Liver (tissue), 8 donors: ENCODE measurements at regions not wholly inside any gene's neighbourhood (a gene's known extent, or its start where the extent isn't known, plus 50 kb on each side); places are given as distances from the start of the nearest gene placed in this dataset.

Source experiments
- DNase-seq: peaks from one replicate; pipeline ENCODE4 v3.0.0-alpha.2; 2017; ENCODE audit warnings: low spot score
- H3K27ac ChIP-seq, 2 donors: one replicate each; pipeline ENCODE4 v1.7.0; 2013; ENCODE audit warnings: inconsistent platforms in 2 of 2, low read length in 2 of 2, control low read depth in 1 of 2, low read depth in 1 of 2, mild to moderate bottlenecking in 1 of 2
- H3K27me3 ChIP-seq, 4 donors: one replicate each; pipeline versions ENCODE4 v1.6.1 to v1.7.0; 2013; ENCODE audit warnings: low read length in 3 of 4, inconsistent platforms in 1 of 4, mild to moderate bottlenecking in 1 of 4, moderate library complexity in 1 of 4; ENCODE audit not compliant: control insufficient read depth in 4 of 4, insufficient read depth in 4 of 4
- H3K36me3 ChIP-seq, 4 donors: one replicate each; pipeline versions ENCODE4 v1.6.1 to v1.7.0; 2013; ENCODE audit warnings: low read length in 3 of 4, mild to moderate bottlenecking in 3 of 4, low read depth in 1 of 4, moderate library complexity in 1 of 4; ENCODE audit not compliant: control insufficient read depth in 4 of 4, insufficient read depth in 3 of 4
- H3K4me1 ChIP-seq, 4 donors: one replicate each; pipeline versions ENCODE4 v1.6.1 to v1.7.0; 2013; ENCODE audit warnings: low read length in 3 of 4, mild to moderate bottlenecking in 3 of 4, moderate library complexity in 1 of 4; ENCODE audit not compliant: control insufficient read depth in 4 of 4, insufficient read depth in 4 of 4
- H3K4me3 ChIP-seq, 3 donors: one replicate each; pipeline versions ENCODE4 v1.6.1 to v1.7.0; 2013; ENCODE audit warnings: low read length in 3 of 3, control low read depth in 1 of 3, low read depth in 1 of 3, mild to moderate bottlenecking in 1 of 3
- H3K9ac ChIP-seq, 2 donors: one replicate each; pipeline ENCODE4 v1.7.0; 2013; ENCODE audit warnings: low read length in 2 of 2, mild to moderate bottlenecking in 2 of 2, moderate library complexity in 2 of 2, control low read depth in 1 of 2, low read depth in 1 of 2
- H3K9me3 ChIP-seq, 4 donors: one replicate each; pipeline versions ENCODE4 v1.6.1 to v1.7.0; 2013; ENCODE audit warnings: low read length in 3 of 4; ENCODE audit not compliant: control insufficient read depth in 4 of 4
- EGR1 ChIP-seq, 2 donors: IDR thresholded peaks; 2 replicates each; pipeline ENCODE4 v1.6.1; 2016 to 2018; ENCODE audit warnings: antibody characterized with exemption in 2 of 2, low read depth in 2 of 2
- FOXA1 ChIP-seq: IDR thresholded peaks from 2 replicates; pipeline ENCODE4 v1.6.1; 2016; ENCODE audit warnings: antibody characterized with exemption
- FOXA2 ChIP-seq: IDR thresholded peaks from 2 replicates; pipeline ENCODE4 v1.6.1; 2016; ENCODE audit warnings: antibody characterized with exemption
- GABPA ChIP-seq, 2 donors: IDR thresholded peaks in 1 of 2; conservative IDR thresholded peaks in 1 of 2; 2 replicates each; pipeline ENCODE4 v1.6.1; 2016; ENCODE audit warnings: antibody characterized with exemption in 2 of 2, mild to moderate bottlenecking in 1 of 2, moderate library complexity in 1 of 2
- HNF4A ChIP-seq, 2 donors: conservative IDR thresholded peaks; 2 replicates each; pipeline ENCODE4 v1.6.1; 2016; ENCODE audit warnings: antibody characterized with exemption in 2 of 2, mild to moderate bottlenecking in 2 of 2
- HNF4G ChIP-seq: IDR thresholded peaks from 2 replicates; pipeline ENCODE4 v1.6.1; 2016; ENCODE audit warnings: antibody characterized with exemption
- JUND ChIP-seq, 2 donors: IDR thresholded peaks; 2 replicates each; pipeline ENCODE4 v1.6.1; 2016; ENCODE audit warnings: antibody characterized with exemption in 2 of 2
- NR2F2 ChIP-seq: IDR thresholded peaks from 2 replicates; pipeline ENCODE4 v1.6.1; 2016; ENCODE audit warnings: antibody characterized with exemption
- RAD21 ChIP-seq, 2 donors: IDR thresholded peaks; 2 replicates each; pipeline ENCODE4 v1.6.1; 2016; ENCODE audit warnings: antibody characterized with exemption in 2 of 2, mild to moderate bottlenecking in 2 of 2
- RXRA ChIP-seq, 2 donors: IDR thresholded peaks; 2 replicates each; pipeline ENCODE4 v1.6.1; 2017 to 2018; ENCODE audit warnings: antibody characterized with exemption in 2 of 2, mild to moderate bottlenecking in 1 of 2
- SP1 ChIP-seq: IDR thresholded peaks from 2 replicates; pipeline ENCODE4 v1.6.1; 2018; ENCODE audit warnings: antibody characterized with exemption, mild to moderate bottlenecking
- TAF1 ChIP-seq: conservative IDR thresholded peaks from 2 replicates; pipeline ENCODE4 v1.6.1; 2016; ENCODE audit warnings: antibody characterized with exemption, mild to moderate bottlenecking
- YY1 ChIP-seq: IDR thresholded peaks from 2 replicates; pipeline ENCODE4 v1.6.1; 2016; ENCODE audit warnings: antibody characterized with exemption, mild to moderate bottlenecking
- WGBS: extraction: QIAGEN DNeasy Blood & Tissue Kit; methylation state at CpG from one replicate; pipeline ENCODE4 v1.1.7; 2013; 5-methylcytosine and 5-hydroxymethylcytosine counted together
- TF ChIP-seq, protein P1 (sequence below): IDR thresholded peaks from 2 replicates; pipeline ENCODE4 v1.6.1; 2016; ENCODE audit warnings: antibody characterized with exemption
- TF ChIP-seq, protein P2 (sequence below): IDR thresholded peaks from 2 replicates; pipeline ENCODE4 v1.6.1; 2016; ENCODE audit warnings: antibody characterized with exemption, mild to moderate bottlenecking
- TF ChIP-seq, protein P3 (sequence below): fragments of 150-350 bp; IDR thresholded peaks from 2 replicates; pipeline ENCODE4 v1.5.1; 2017; ENCODE audit warnings: improper control_type of control experiment, low read depth, low read length; ENCODE audit not compliant: missing input control
- TF ChIP-seq, protein P4 (sequence below): IDR thresholded peaks from 2 replicates; pipeline ENCODE4 v1.6.1; 2016; ENCODE audit warnings: antibody characterized with exemption
- donor health status: healthy.
- donor health status: healthy.
- donor health status: healthy.
- donor health status: healthy.
- donor health status: healthy.

DNA sequence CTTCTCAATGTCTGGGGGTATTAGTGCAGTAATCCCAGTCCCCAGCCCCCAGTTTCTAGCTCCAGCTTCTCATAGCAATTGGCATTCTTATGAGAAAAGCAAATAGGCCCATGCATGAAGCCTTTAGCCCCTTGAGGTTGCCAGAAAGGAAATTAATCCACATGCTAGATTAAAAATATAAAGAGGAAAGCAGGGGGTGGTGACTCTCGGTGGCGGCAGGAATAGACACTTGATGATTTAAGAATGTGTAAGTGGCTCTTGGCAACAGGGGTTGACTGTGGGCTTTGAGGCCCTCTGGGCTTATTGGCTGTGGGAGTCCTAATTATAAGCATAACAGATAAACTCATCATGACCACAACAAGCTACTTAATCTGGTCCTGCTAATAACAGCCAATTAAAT, 1367.3 kb upstream of the FLRT2 start:
- no peaks in the 10 kb centered on the region for H3K4me1 ChIP-seq
- TF ChIP-seq NR2F2 (no peak), JUND (IDR thresholded peaks at IDR 0.05) (no peak), EGR1 (IDR thresholded peaks at IDR 0.05; ENCODE audit: low read depth in 2 of 2) (no peak), YY1 (no peak), GABPA (IDR thresholded peaks at IDR 0.05 in 1 of 2, conservative IDR thresholded peaks at IDR 0.05 in 1 of 2) (no peak), TAF1 (no peak), HNF4A (conservative IDR thresholded peaks at IDR 0.05) (no peak), FOXA2 (no peak), HNF4G (no peak), RXRA (IDR thresholded peaks at IDR 0.05) (no peak), FOXA1 (no peak), SP1 (no peak)
- TF ChIP-seq, protein P1, sequence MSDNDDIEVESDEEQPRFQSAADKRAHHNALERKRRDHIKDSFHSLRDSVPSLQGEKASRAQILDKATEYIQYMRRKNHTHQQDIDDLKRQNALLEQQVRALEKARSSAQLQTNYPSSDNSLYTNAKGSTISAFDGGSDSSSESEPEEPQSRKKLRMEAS: no peak
- TF ChIP-seq, protein P2, sequence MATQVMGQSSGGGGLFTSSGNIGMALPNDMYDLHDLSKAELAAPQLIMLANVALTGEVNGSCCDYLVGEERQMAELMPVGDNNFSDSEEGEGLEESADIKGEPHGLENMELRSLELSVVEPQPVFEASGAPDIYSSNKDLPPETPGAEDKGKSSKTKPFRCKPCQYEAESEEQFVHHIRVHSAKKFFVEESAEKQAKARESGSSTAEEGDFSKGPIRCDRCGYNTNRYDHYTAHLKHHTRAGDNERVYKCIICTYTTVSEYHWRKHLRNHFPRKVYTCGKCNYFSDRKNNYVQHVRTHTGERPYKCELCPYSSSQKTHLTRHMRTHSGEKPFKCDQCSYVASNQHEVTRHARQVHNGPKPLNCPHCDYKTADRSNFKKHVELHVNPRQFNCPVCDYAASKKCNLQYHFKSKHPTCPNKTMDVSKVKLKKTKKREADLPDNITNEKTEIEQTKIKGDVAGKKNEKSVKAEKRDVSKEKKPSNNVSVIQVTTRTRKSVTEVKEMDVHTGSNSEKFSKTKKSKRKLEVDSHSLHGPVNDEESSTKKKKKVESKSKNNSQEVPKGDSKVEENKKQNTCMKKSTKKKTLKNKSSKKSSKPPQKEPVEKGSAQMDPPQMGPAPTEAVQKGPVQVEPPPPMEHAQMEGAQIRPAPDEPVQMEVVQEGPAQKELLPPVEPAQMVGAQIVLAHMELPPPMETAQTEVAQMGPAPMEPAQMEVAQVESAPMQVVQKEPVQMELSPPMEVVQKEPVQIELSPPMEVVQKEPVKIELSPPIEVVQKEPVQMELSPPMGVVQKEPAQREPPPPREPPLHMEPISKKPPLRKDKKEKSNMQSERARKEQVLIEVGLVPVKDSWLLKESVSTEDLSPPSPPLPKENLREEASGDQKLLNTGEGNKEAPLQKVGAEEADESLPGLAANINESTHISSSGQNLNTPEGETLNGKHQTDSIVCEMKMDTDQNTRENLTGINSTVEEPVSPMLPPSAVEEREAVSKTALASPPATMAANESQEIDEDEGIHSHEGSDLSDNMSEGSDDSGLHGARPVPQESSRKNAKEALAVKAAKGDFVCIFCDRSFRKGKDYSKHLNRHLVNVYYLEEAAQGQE: no peak
- H3K4me3 ChIP-seq: no peak overlapping the region
- WGBS: 60% methylated on average over 2 of the region's 2 CpGs
- no peak overlapping the region for H3K27ac ChIP-seq
- H3K9me3 ChIP-seq: no peaks in the 10 kb centered on the region
- DNase-seq: no peak
- H3K36me3 ChIP-seq: no peaks in the 10 kb centered on the region
- no peak overlapping the region for H3K9ac ChIP-seq
- no peaks in the 10 kb centered on the region for H3K27me3 ChIP-seq

DNA sequence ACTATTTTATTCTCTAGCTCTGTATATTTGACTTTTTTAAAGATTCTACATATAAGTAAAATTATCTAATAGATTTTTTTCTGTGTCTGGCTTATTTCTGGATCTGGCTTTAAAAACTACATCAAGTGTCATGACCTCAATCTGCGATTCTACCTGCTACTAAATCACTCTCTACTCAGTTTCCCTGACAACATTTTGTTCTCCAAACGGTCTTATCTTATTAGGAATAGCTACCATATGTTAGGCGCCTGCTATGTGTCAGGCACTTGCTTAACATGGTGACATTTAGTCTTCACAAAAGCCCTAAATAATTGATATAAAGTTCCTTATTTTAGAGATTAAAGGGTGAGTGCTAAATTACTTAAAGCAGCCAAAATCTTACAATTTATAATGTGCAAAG, 1362.9 kb upstream of the FLRT2 start:
- WGBS: 45% methylated on average over 3 of the region's 3 CpGs
- Histone ChIP-seq H3K9ac (no peak overlapping the region), H3K9me3 (no peaks in the 10 kb centered on the region), H3K36me3 (no peaks in the 10 kb centered on the region), H3K4me1 (no peaks in the 10 kb centered on the region), H3K27me3 (no peaks in the 10 kb centered on the region), H3K4me3 (no peak overlapping the region), H3K27ac (no peak overlapping the region)
- TF ChIP-seq NR2F2 (no peak), RAD21 (IDR thresholded peaks at IDR 0.05) (no peak), HNF4G (no peak), TAF1 (no peak), HNF4A (conservative IDR thresholded peaks at IDR 0.05) (no peak), YY1 (no peak), EGR1 (IDR thresholded peaks at IDR 0.05; ENCODE audit: low read depth in 2 of 2) (no peak), RXRA (IDR thresholded peaks at IDR 0.05) (no peak), JUND (IDR thresholded peaks at IDR 0.05) (no peak), SP1 (no peak), FOXA1 (no peak)
- TF ChIP-seq, protein P2: no peak
- TF ChIP-seq, protein P3, sequence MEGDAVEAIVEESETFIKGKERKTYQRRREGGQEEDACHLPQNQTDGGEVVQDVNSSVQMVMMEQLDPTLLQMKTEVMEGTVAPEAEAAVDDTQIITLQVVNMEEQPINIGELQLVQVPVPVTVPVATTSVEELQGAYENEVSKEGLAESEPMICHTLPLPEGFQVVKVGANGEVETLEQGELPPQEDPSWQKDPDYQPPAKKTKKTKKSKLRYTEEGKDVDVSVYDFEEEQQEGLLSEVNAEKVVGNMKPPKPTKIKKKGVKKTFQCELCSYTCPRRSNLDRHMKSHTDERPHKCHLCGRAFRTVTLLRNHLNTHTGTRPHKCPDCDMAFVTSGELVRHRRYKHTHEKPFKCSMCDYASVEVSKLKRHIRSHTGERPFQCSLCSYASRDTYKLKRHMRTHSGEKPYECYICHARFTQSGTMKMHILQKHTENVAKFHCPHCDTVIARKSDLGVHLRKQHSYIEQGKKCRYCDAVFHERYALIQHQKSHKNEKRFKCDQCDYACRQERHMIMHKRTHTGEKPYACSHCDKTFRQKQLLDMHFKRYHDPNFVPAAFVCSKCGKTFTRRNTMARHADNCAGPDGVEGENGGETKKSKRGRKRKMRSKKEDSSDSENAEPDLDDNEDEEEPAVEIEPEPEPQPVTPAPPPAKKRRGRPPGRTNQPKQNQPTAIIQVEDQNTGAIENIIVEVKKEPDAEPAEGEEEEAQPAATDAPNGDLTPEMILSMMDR: no peak
- TF ChIP-seq, protein P4, sequence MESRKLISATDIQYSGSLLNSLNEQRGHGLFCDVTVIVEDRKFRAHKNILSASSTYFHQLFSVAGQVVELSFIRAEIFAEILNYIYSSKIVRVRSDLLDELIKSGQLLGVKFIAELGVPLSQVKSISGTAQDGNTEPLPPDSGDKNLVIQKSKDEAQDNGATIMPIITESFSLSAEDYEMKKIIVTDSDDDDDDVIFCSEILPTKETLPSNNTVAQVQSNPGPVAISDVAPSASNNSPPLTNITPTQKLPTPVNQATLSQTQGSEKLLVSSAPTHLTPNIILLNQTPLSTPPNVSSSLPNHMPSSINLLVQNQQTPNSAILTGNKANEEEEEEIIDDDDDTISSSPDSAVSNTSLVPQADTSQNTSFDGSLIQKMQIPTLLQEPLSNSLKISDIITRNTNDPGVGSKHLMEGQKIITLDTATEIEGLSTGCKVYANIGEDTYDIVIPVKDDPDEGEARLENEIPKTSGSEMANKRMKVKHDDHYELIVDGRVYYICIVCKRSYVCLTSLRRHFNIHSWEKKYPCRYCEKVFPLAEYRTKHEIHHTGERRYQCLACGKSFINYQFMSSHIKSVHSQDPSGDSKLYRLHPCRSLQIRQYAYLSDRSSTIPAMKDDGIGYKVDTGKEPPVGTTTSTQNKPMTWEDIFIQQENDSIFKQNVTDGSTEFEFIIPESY: no peak
- TF ChIP-seq, protein P1: no peak
- DNase-seq: no peak
